GM19372 (cell line): ENCODE measurements at regions not wholly inside any gene's neighbourhood (a gene's known extent, or its start where the extent isn't known, plus 50 kb on each side); places are given as distances from the start of the nearest gene placed in this dataset.

Source experiments
- ATAC-seq: cut with Tn5 transposase; IDR thresholded peaks from one replicate; pipeline ENCODE4 v1.9.1; 2021; ENCODE audit warnings: mild to moderate bottlenecking, low read depth, moderate library complexity; ENCODE audit not compliant: unreplicated experiment

DNA sequence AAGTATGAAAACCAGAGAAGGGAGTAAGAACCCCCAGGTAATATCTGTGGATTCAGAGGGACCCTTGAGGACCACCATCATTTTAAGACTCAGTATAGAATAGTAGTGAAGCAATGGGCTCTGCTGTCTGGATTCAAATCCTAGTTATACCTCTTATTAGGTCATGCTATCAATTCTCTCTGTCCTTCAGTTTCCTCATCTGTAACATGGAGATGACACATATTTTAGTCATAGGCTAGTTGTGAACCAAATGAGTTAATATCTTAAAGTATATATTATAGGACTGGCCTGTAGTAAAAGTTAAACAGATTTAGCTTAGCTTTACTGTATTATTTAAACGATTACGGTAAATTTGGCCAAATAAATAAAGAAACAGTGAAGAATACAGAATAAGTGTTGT lies 177.3 kb upstream of the GOLIM4 start:
- ATAC-seq, result no peak

DNA sequence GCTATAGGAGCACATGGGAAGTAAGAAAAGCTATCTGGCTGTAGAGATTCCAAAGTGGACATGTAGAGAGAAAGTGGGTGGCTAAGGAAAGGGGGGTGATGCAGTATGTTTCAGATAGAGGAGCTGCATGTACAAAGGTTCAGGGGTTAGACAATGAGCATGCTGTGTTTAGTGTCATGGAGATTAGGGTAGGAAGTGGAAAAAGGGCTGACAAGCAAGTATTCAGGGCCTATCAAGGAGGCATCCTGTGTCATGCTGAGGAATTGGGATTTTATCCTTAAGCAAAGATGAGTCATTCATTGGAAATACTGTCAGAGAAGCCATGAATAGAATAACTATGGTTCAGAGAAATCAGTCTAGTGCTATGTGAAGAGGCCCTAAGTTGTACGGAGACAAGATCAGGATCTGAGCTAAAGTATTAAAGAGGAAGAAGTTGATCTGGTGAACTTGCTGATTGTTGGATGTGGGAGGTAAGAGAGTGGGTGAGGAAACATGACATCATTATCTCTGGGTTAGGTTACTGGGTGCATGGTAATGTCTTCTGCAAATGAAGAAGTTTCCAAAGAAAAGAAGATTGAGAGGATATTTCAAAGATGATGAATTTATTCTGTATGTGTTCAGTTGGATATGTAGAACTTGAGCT lies 176.7 kb upstream of the GOLIM4 start:
- ATAC-seq, result no peak

DNA sequence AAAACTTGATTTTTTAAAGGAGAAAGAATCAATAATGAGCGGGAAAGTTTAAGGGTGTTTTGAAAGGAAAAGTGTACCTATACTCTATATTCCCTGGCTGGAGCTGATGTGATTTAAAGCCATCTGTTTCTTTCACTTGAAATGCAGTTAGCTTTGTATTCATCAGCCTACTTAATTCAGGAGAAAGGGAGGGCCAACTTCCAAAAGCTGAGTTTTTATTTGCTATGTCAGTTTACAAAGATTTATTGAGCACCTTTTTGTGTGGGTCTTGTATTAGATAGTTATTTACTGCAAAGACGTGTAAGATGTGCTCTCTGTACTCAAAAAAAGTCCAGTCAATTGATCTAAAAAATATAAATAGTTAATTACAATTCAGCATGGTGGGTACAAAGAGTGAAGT lies 176.2 kb upstream of the GOLIM4 start:
- ATAC-seq, result no peak

GRCh38 chr3:168269001-168269400 lies 173.3 kb upstream of the GOLIM4 start:
- ATAC-seq, result no peak

DNA sequence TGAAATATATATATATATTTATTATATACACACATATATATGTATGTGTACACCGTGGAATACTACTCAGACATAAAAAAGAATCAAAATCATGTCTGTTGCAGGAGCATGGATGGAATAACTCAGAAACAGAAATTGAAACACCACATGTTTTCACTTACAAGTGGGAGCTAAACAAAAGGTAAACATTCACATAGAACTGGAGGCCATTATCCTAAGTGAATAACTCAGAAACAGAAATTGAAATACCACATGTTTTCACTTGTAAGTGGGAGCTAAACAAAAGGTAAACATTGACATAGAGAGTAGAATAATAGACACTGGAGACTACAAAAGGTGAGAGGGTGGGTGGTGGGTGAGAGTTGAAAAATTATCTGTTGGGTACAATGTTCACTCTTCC lies 171.5 kb upstream of the GOLIM4 start:
- no peak for ATAC-seq

DNA sequence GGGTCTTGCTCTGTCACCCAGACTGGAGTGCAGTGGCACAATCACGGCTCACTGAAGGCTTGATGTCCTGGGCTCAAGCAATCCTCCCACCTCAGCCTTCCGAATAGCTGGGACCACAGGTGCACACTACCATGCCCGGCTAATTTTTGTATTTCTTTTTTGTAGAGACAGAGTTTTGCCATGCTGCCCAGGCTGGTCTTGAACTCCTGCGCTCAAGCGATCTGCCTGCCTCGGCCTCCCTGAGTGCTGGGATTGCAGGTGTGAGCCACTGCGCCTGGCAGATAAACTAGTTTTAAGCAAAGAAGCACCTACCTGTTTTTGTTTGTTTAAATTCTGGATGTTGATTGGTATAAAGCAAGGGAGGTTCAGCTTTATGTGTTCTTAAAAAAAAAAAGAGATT lies 170.6 kb upstream of the GOLIM4 start:
- no peak for ATAC-seq

DNA sequence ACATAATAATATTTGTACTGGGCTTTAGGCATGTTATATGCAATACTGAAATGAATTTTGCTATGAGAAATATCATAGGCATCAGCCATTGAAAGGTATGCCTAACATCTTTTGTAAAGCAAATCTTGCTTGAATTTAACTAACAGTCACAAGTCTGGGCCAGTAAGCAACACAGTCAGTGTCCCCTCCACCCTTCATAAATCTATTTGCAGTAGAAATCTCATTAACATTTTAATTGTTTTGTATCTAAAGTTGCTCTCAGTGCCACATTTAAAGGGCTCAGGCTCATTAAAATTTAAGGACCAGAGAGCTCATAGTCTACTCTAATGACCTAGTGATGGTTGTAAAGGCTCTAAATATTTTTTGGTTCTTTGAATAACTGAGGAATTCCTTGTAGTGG lies 167.2 kb upstream of the GOLIM4 start:
- ATAC-seq, result no peak

- no peak for ATAC-seq
Observed at GRCh38 chr3:168260859-168261258, 165.1 kb upstream of the GOLIM4 start.

DNA sequence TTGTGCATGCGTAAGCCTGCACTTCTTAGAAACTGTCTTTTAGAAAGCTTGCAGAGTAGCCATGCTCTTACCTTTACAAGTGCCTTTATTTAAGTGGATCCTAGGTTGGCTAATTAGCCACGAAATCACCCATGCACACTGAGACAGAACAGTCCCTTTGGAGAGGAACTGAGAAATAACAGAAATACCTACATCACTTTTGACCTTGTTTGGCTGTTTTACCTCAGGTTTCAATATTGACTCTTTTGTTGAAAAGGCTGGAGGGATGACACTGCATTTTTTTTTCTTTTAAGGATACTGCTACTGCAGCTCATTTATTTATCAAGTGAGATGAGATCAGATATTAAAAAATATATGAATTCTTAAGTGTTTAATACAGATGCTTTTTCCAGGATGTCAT lies 155.6 kb upstream of the GOLIM4 start:
- ATAC-seq, result peak; percentile 31

DNA sequence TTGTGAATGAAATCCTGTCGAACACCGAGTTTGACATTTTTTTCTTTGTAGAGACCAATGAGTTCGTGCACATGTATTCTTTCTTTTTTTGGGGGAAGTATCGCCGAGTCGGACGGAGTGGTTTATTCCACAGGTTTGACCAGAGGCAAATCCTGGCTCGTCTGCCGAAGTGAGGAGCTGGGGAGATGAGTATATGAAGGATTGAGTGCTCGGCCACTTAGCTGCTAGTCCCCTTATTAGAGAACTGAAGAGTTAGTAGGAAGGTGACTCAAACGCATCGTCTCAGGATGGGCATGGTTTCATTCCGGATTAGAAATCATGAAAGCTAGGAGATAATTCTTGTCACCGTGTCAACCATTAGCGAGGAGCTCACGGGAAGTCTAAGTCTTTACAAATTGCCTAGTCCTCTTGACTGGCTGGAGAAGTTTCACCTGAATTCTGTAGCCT lies 154.7 kb upstream of the GOLIM4 start:
- ATAC-seq, result no peak

DNA sequence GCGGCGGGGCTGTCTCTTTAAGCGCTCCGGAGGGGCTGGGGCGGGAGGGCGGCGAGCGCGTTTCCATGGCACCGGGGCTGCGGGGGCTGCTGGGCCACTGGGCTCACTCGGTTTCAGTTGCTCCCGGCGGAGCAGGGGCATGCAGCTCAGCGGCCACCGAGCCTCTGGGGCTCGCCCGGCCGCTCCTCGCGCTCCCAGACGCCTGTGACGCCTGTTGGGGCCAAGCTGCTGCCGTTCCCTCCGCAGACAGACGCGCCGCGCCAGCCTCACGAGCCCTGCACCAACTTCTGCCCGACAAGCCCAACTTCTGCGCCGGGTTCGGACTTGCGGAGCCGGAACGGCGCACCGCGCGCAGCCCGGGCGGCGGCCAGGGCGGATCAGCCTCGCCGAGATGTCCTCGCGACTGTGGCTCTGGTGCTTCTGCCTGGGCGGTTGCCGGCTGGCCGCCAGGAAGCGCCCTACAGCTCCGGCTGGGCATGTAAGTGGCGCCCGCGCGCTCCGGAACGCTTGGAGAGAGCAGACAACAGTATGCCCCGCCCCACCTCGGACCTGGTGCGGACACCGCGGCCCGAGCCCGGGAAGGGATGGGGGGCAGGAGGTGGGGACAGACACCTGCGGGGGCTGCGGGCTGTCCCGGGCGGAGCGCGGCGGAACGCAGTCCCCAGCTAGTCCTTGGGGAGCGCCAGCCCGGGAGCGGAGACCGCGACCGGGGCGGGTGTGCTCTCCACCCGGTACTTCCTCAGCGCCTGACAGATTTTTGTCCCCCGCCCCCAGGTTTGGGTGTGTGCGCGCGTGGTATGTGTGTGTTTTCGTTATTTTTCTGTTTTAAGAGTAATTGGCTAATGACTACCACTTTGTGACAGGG lies 154.1 kb upstream of the GOLIM4 start:
- ATAC-seq, result peak; percentile 76

- no peak for ATAC-seq
Observed at GRCh38 chr3:168249205-168249549, 153.5 kb upstream of the GOLIM4 start.

DNA sequence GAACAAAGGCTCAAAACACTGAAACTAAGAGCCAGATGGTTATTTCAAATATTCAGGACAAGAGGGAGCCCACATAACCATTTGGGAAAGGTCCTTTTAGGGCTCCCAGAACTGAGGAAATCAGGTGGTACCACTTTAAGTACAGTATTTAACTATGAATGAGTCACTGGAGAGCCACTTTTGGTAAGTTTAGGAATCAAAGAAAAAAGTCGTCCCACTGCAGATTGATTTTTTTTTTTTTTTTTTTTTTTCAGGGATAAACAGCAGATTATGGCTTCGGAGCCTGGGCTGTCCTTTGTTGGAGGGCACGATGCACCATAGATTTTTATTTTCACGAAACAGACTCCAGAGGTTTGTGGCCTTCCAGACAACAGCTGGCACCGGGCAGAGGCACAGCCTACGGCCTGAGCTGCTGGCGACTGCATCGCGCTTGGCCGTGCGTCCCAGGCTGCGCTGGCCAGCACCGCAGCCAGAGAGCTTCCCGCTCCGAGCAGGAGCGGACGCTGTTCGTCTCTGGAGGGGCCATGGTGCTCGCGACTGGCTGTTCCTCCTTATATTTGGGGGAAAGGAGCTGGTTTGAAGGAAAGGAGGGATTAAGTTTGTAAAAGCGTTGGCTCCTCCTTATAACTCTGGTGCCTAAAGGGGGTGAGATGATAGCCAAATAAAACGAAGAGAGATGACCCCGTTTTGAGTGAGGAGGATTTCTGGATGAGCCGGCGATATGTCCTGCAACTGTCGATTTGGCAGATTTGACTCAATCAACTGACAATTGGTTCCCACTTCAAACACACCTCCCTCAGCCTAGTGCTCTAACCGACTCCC lies 152.9 kb upstream of the GOLIM4 start:
- ATAC-seq, result peak; percentile 2

GRCh38 chr3:168241156-168241555 lies 145.4 kb upstream of the GOLIM4 start:
- no peak for ATAC-seq

- ATAC-seq, result no peak
Observed at GRCh38 chr3:168239287-168239686, 143.6 kb upstream of the GOLIM4 start.

- ATAC-seq, result no peak
Observed at GRCh38 chr3:168233001-168233400, 137.3 kb upstream of the GOLIM4 start.

DNA sequence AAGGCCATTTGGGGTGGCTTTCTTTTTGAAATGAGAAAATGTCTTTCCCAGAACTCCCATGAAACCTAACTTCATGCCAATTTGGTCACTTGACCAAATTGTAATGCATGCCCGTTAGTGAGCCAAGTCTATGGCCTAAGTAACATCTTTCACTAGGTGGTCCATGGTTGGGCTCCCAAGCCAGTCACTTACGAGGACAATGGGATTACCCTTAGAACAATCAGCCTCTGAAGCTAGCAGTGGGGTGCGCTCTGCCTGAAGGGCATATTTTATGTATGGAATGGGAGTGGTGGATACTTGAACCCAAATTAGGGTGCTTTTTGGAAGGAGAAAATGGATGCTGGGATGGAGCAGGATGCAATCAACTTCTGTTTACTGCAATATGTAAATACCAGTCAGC lies 127.4 kb upstream of the GOLIM4 start:
- ATAC-seq, result no peak

DNA sequence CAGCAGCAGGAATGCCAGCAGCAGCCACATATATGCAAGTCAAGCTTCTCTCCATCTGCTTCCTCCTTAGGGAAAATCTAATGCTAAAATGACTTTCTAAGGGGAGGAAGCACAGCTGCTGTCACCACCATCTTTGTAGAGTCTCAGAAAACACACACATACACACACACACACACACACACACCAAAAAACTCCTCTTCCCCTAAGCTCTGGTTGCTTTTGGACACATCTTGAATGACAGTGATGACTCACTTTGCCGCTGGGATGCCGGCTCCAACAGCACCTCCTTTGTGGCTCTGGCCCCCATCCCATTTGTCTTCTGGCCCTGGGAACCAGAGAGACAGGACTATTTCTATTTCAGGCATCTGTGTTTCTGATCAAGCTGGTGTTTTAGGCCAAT lies 124.8 kb upstream of the GOLIM4 start:
- ATAC-seq, result no peak

- no peak for ATAC-seq
Observed at GRCh38 chr3:168219530-168219929, 123.8 kb upstream of the GOLIM4 start.

GRCh38 chr3:168218600-168218999 lies 122.9 kb upstream of the GOLIM4 start:
- ATAC-seq, result no peak

DNA sequence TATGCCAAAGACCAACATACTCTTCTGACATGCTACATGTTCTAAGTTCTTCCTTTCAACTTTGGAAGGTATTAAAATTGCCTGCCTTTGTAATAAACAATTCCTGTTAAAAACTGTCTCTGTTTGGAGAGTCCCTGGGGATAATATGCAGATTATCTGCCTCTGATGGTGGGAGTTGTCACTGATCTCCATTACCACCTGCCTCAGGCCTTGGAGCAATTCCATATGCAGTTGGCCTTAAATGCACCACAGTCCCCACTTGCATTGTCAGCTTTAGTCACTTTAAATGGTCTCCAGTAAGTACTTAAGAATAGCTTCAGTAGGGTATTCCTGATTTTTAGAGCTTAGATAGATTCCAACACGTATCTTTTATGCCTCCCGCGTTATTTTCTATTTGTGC lies 121.1 kb upstream of the GOLIM4 start:
- no peak for ATAC-seq
